Panc1 (cell line): ENCODE measurements at regions not wholly inside any gene's neighbourhood (a gene's known extent, or its start where the extent isn't known, plus 50 kb on each side); places are given as distances from the start of the nearest gene placed in this dataset.

Source experiments
- ATAC-seq: fragments of 200-7000 bp; cut with Tn5 transposase; 2 replicates; pipeline ENCODE4 v1.9.1; 2020; ENCODE audit warnings: mild to moderate bottlenecking, moderate library complexity
- BruUV-seq: library from RNA; stranded (reverse); fragments of 400-500 nt; replicated peaks from 2 replicates; lab custom pipeline; 2021; lab: Mats Ljungman, UMichigan
- CTCF ChIA-PET: fragments of 300-600 bp; sonication (Branson Sonifier 250); formaldehyde crosslinking; loops from one replicate; lab custom pipeline; 2022; ENCODE audit warnings: antibody characterized with exemption; lab: Charles Lee
- POLR2A ChIA-PET: fragments of 300-600 bp; sonication (Branson Sonifier 250); formaldehyde crosslinking; loops from one replicate; lab custom pipeline; 2022; ENCODE audit warnings: antibody characterized with exemption; lab: Charles Lee
- DNase-seq: peaks from one replicate; pipeline ENCODE4 v3.0.0-alpha.2; 2010; ENCODE audit warnings: low read depth, low spot score
- H3K27ac ChIP-seq: 2 replicates; pipeline ENCODE4 v1.5.1; 2011; ENCODE audit warnings: mild to moderate bottlenecking, low read length, inconsistent platforms
- H3K27me3 ChIP-seq: fragments of 200-500 bp; sonication (Bioruptor generic); 2 replicates; pipeline ENCODE4 v1.6.0; 2014; ENCODE audit warnings: low read length, inconsistent platforms; ENCODE audit not compliant: control insufficient read depth, insufficient read depth
- H3K36me3 ChIP-seq: fragments of 200-500 bp; sonication (Bioruptor generic); 2 replicates; pipeline ENCODE4 v1.5.1; 2014; ENCODE audit warnings: inconsistent platforms, mild to moderate bottlenecking, low read length, moderate library complexity; ENCODE audit not compliant: control insufficient read depth, insufficient read depth
- H3K4me1 ChIP-seq: 2 replicates; pipeline ENCODE4 v1.5.1; 2011; ENCODE audit warnings: inconsistent platforms, mild to moderate bottlenecking, low read length, moderate library complexity; ENCODE audit not compliant: control insufficient read depth, insufficient read depth
- H3K4me3 ChIP-seq, 2 experiments: 2 replicates each; pipeline ENCODE4 v1.5.1; 2011 to 2012; ENCODE audit warnings: low read depth in 2 of 2, low read length in 2 of 2, mild to moderate bottlenecking in 2 of 2, inconsistent platforms in 1 of 2, moderate library complexity in 1 of 2
- H3K9me3 ChIP-seq: fragments of 200-500 bp; sonication (Bioruptor generic); 2 replicates; pipeline ENCODE4 v1.5.1; 2014; ENCODE audit warnings: low read depth, mild to moderate bottlenecking, inconsistent platforms, low read length, moderate library complexity; ENCODE audit not compliant: control insufficient read depth, insufficient read depth
- POLR2AphosphoS5 ChIP-seq: IDR thresholded peaks from 2 replicates; pipeline ENCODE4 v1.6.1; 2012; ENCODE audit warnings: mild to moderate bottlenecking, low read depth, low read length, moderate library complexity
- SIN3A ChIP-seq: IDR thresholded peaks from 2 replicates; pipeline ENCODE4 v1.6.1; 2012; ENCODE audit warnings: low read depth, mild to moderate bottlenecking, low read length, moderate library complexity, borderline replicate concordance; ENCODE audit not compliant: insufficient read depth
- TCF7L2 ChIP-seq: IDR thresholded peaks from 2 replicates; pipeline ENCODE4 v1.6.1; 2011; ENCODE audit warnings: mild to moderate bottlenecking, low read depth, low read length, inconsistent platforms
- in situ Hi-C: cut with HindIII; loops from 2 replicates; pipeline ENCODE4 v1.10.0; 2016; ENCODE audit warnings: low sequenced_read_pairs, low pct_unique_long_range_greater_than_20kb
- intact Hi-C: fragments of 100-400 bp; cut with micrococcal nuclease; formaldehyde crosslinking; loops from one replicate; pipeline ENCODE4 v1.10.0; 2022; ENCODE audit not compliant: unreplicated experiment
- TF ChIP-seq, protein P1 (sequence below): fragments of 450-650 bp; IDR thresholded peaks from 2 replicates; pipeline ENCODE4 v1.5.1; 2017; ENCODE audit warnings: mild to moderate bottlenecking
- TF ChIP-seq, protein P2 (sequence below), 2 experiments: IDR thresholded peaks; 2 replicates each; pipeline ENCODE4 v1.6.1; 2011 to 2012; ENCODE audit warnings: low read depth in 2 of 2, control low read depth in 1 of 2, low read length in 1 of 2, mild to moderate bottlenecking in 1 of 2, moderate library complexity in 1 of 2; ENCODE audit not compliant: insufficient read depth in 1 of 2

DNA sequence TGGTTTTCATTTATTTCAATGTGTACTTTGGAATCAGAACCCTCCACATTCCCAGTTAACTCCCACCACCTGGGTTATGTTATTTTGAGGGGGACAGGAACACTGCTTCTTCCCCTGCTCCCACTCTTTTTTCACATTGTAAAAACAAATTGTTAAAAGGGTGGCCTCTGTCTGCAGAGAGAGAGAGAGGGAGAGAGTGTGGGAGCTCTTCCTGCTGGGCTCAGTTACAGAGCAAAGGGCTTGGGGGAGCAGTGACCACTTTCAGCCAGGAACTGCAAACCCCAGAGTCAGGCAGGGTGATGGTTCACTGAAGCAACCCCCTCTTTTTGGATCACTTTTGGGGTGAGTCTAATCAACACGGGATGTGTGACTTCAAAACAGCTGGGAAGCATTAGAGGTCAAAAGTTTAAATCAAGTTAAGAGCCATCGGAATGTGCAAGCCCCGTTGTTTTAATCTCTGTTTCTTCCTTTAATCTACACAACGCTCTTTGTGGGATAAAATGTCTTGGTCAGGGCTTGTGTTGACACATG, 577.0 kb upstream of the CDH11 start:
- CTCF ChIA-PET: no interaction called here

DNA sequence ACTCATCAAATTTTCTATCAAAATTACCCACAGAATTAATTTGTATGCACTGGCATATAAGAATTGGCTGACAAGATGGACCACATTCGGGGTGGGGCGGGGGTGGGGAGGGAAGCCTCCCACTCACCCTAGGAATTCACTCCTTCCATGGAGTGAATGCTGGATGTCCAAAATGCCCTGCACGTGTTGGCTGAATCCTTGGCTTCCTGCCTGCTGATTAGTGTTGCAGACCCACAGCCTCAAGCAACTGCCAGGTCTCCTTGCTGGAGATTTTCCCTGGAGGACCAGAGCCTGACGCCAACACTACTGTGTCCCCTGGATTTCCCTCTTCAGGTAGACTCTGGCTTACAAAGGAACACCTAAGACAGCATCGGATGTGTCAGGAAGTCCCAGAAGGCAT, 575.7 kb upstream of the CDH11 start:
- CTCF ChIA-PET: no interaction called here
- ATAC-seq (no peak), DNase-seq (no peak)
- H3K4me1 ChIP-seq: no peaks in the 10 kb centered on the region
- POLR2A ChIA-PET: no interaction called here
- H3K27ac ChIP-seq: no peak overlapping the region
- no peak overlapping the region for H3K4me3 ChIP-seq
- intact Hi-C loops: no loop called here
- BruUV-seq: no TSS peak
- no peaks in the 10 kb centered on the region for H3K9me3 ChIP-seq
- H3K36me3 ChIP-seq: no peaks in the 10 kb centered on the region
- no peaks in the 10 kb centered on the region for H3K27me3 ChIP-seq
- TF ChIP-seq, protein P1, sequence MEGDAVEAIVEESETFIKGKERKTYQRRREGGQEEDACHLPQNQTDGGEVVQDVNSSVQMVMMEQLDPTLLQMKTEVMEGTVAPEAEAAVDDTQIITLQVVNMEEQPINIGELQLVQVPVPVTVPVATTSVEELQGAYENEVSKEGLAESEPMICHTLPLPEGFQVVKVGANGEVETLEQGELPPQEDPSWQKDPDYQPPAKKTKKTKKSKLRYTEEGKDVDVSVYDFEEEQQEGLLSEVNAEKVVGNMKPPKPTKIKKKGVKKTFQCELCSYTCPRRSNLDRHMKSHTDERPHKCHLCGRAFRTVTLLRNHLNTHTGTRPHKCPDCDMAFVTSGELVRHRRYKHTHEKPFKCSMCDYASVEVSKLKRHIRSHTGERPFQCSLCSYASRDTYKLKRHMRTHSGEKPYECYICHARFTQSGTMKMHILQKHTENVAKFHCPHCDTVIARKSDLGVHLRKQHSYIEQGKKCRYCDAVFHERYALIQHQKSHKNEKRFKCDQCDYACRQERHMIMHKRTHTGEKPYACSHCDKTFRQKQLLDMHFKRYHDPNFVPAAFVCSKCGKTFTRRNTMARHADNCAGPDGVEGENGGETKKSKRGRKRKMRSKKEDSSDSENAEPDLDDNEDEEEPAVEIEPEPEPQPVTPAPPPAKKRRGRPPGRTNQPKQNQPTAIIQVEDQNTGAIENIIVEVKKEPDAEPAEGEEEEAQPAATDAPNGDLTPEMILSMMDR: no peak
- TF ChIP-seq, protein P2, sequence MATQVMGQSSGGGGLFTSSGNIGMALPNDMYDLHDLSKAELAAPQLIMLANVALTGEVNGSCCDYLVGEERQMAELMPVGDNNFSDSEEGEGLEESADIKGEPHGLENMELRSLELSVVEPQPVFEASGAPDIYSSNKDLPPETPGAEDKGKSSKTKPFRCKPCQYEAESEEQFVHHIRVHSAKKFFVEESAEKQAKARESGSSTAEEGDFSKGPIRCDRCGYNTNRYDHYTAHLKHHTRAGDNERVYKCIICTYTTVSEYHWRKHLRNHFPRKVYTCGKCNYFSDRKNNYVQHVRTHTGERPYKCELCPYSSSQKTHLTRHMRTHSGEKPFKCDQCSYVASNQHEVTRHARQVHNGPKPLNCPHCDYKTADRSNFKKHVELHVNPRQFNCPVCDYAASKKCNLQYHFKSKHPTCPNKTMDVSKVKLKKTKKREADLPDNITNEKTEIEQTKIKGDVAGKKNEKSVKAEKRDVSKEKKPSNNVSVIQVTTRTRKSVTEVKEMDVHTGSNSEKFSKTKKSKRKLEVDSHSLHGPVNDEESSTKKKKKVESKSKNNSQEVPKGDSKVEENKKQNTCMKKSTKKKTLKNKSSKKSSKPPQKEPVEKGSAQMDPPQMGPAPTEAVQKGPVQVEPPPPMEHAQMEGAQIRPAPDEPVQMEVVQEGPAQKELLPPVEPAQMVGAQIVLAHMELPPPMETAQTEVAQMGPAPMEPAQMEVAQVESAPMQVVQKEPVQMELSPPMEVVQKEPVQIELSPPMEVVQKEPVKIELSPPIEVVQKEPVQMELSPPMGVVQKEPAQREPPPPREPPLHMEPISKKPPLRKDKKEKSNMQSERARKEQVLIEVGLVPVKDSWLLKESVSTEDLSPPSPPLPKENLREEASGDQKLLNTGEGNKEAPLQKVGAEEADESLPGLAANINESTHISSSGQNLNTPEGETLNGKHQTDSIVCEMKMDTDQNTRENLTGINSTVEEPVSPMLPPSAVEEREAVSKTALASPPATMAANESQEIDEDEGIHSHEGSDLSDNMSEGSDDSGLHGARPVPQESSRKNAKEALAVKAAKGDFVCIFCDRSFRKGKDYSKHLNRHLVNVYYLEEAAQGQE (IDR thresholded peaks at IDR 0.05; ENCODE audit: insufficient read depth in 1 of 2, low read depth in 2 of 2, low read length in 1 of 2): no peak
- no peak for TF ChIP-seq SIN3A
- no peak for TF ChIP-seq TCF7L2
- TF ChIP-seq POLR2AphosphoS5: no peak
- in situ Hi-C loops: no loop called here

More for the DNA sequence above, 577.0 kb upstream of the CDH11 start:
- Histone ChIP-seq H3K4me3 (no peak overlapping the region), H3K36me3 (no peaks in the 10 kb centered on the region), H3K9me3 (no peaks in the 10 kb centered on the region), H3K27me3 (no peaks in the 10 kb centered on the region), H3K27ac (no peak overlapping the region), H3K4me1 (no peaks in the 10 kb centered on the region)
- POLR2A ChIA-PET: no interaction called here
- ATAC-seq (no peak), DNase-seq (no peak)
- TF ChIP-seq POLR2AphosphoS5 (no peak), TCF7L2 (no peak)
- TF ChIP-seq, protein P1: no peak
- intact Hi-C loops: no loop called here
- in situ Hi-C loops: no loop called here
- BruUV-seq: no TSS peak
